GM12878 (cell line): ENCODE measurements at regions not wholly inside any gene's neighbourhood (a gene's known extent, or its start where the extent isn't known, plus 50 kb on each side); places are given as distances from the start of the nearest gene placed in this dataset.

Experiments
- ATAC-seq: fragments of 200-7000 bp; cut with Tn5 transposase; 3 replicates; pipeline ENCODE4 v1.9.1; 2020; ENCODE audit warnings: mild to moderate bottlenecking, moderate library complexity
- BruUV-seq: library from RNA; stranded (reverse); fragments of 400-500 nt; replicated peaks from 2 replicates; lab custom pipeline; 2021; lab: Mats Ljungman, UMichigan
- CTCF ChIA-PET: fragments of 300-600 bp; sonication (Branson Sonifier 250); formaldehyde crosslinking; extraction: SDS; loops from one replicate; lab custom pipeline; 2021; ENCODE audit warnings: inconsistent platforms; lab: Yijun Ruan, JAX
- POLR2A ChIA-PET: fragments of 350-600 bp; formaldehyde crosslinking; extraction: SDS; loops from one replicate; lab custom pipeline; 2021; ENCODE audit warnings: inconsistent platforms; lab: Charles Lee
- RAD21 ChIA-PET: fragments of 300-600 bp; sonication (Branson Sonifier 250); formaldehyde crosslinking; loops from one replicate; lab custom pipeline; 2023; ENCODE audit warnings: antibody characterized with exemption; ENCODE audit not compliant: unreplicated experiment; lab: Charles Lee
- SMC1A ChIA-PET: fragments of 300-600 bp; sonication (Branson Sonifier 250); formaldehyde crosslinking; loops from one replicate; lab custom pipeline; 2023; ENCODE audit not compliant: unreplicated experiment, uncharacterized antibody; lab: Charles Lee
- DNase-seq: peaks from one replicate; pipeline ENCODE4 v3.0.0-alpha.2; 2011; ENCODE audit warnings: low read depth, low spot score
- FAIRE-seq: peaks from 3 replicates; lab custom pipeline; 2011; peaks lifted over from hg19 to GRCh38; lab: Jason Lieb, UNC
- H2AFZ ChIP-seq: 2 replicates; pipeline ENCODE4 v1.6.0; 2011; ENCODE audit warnings: low read depth, low read length, control low read depth; ENCODE audit not compliant: control insufficient read depth
- H3K27ac ChIP-seq: 2 replicates; pipeline ENCODE4 v1.5.1; 2011; ENCODE audit warnings: control low read depth; ENCODE audit not compliant: control insufficient read depth, insufficient read depth
- H3K27me3 ChIP-seq, 2 experiments: replicated peaks in 1 of 2; 2 replicates each; pipeline versions ENCODE4 v1.6.0 to v1.6.1; 2011; ENCODE audit warnings: low read length in 1 of 2; ENCODE audit not compliant: control insufficient read depth in 2 of 2, insufficient read depth in 2 of 2
- H3K36me3 ChIP-seq, 2 experiments: 2 replicates each; pipeline ENCODE4 v1.5.1; 2011; ENCODE audit warnings: low read length in 1 of 2; ENCODE audit not compliant: control insufficient read depth in 2 of 2, insufficient read depth in 2 of 2
- H3K4me1 ChIP-seq: 2 replicates; pipeline ENCODE4 v1.6.1; 2011; ENCODE audit warnings: mild to moderate bottlenecking, low read length, moderate library complexity, mixed read lengths; ENCODE audit not compliant: control insufficient read depth, insufficient read depth
- H3K4me2 ChIP-seq: 2 replicates; pipeline ENCODE4 v1.6.0; 2011; ENCODE audit warnings: control low read depth; ENCODE audit not compliant: control insufficient read depth, insufficient read depth
- H3K4me3 ChIP-seq: fragments of 200-600 bp; sonication (generic); 2 replicates; pipeline ENCODE4 v1.5.1; 2016
- H3K79me2 ChIP-seq: 2 replicates; pipeline ENCODE4 v1.6.0; 2011; ENCODE audit warnings: low read length; ENCODE audit not compliant: control insufficient read depth, insufficient read depth
- H3K9ac ChIP-seq: 2 replicates; pipeline ENCODE4 v1.8.0; 2011; ENCODE audit warnings: low read length, control low read depth, mixed read lengths; ENCODE audit not compliant: control insufficient read depth, insufficient read depth
- H3K9me3 ChIP-seq: replicated peaks from 3 replicates; pipeline ENCODE4 v1.5.1; 2011; ENCODE audit warnings: mild to moderate bottlenecking, low read length; ENCODE audit not compliant: control insufficient read depth, insufficient read depth
- H4K20me1 ChIP-seq: 2 replicates; pipeline ENCODE4 v1.6.0; 2011; ENCODE audit not compliant: control insufficient read depth, insufficient read depth
- ATF2 ChIP-seq: IDR thresholded peaks from 2 replicates; pipeline ENCODE4 v1.6.1; 2012; ENCODE audit warnings: low read length, inconsistent platforms
- BACH1 ChIP-seq: fragments of 450-650 bp; IDR thresholded peaks from 2 replicates; pipeline ENCODE4 v1.6.1; 2017; ENCODE audit warnings: mild to moderate bottlenecking, borderline replicate concordance
- BMI1 ChIP-seq: fragments of 450-650 bp; IDR thresholded peaks from 2 replicates; pipeline ENCODE4 v1.6.1; 2016; ENCODE audit warnings: mild to moderate bottlenecking, moderate library complexity, borderline replicate concordance
- CHD4 ChIP-seq: fragments of 200-600 bp; sonication (generic); IDR thresholded peaks from 2 replicates; pipeline ENCODE4 v1.6.1; 2016; ENCODE audit warnings: mild to moderate bottlenecking
- CUX1 ChIP-seq: IDR thresholded peaks from 2 replicates; pipeline ENCODE4 v1.6.1; 2012; ENCODE audit warnings: improper control_type of control experiment, low read depth, low read length; ENCODE audit not compliant: insufficient replicate concordance
- EED ChIP-seq: sonication (generic); IDR thresholded peaks from 2 replicates; pipeline ENCODE4 v1.6.1; 2016; ENCODE audit warnings: antibody characterized with exemption, low read depth
- IKZF1 ChIP-seq: fragments of 450-650 bp; conservative IDR thresholded peaks from 2 replicates; pipeline ENCODE4 v1.6.1; 2017; ENCODE audit warnings: antibody characterized with exemption, mild to moderate bottlenecking
- MTA3 ChIP-seq: IDR thresholded peaks from 2 replicates; pipeline ENCODE4 v1.6.1; 2012; ENCODE audit warnings: low read length, inconsistent platforms, borderline replicate concordance
- NKRF ChIP-seq: fragments of 450-650 bp; conservative IDR thresholded peaks from 2 replicates; pipeline ENCODE4 v1.6.1; 2017; ENCODE audit warnings: mild to moderate bottlenecking, moderate library complexity
- NR2C2 ChIP-seq: IDR thresholded peaks from 2 replicates; pipeline ENCODE4 v1.6.1; 2011; ENCODE audit warnings: borderline replicate concordance, low read depth; ENCODE audit not compliant: control insufficient read depth, insufficient read length
- SREBF2 ChIP-seq: IDR thresholded peaks from 2 replicates; pipeline ENCODE4 v1.6.1; 2012; ENCODE audit warnings: mild to moderate bottlenecking, low read length
- STAT1 ChIP-seq: fragments of 450-650 bp; conservative IDR thresholded peaks from 2 replicates; pipeline ENCODE4 v1.6.1; 2014; ENCODE audit warnings: antibody characterized with exemption, mild to moderate bottlenecking
- TARDBP ChIP-seq: IDR thresholded peaks from 2 replicates; pipeline ENCODE4 v1.6.1; 2016; ENCODE audit warnings: borderline replicate concordance
- ZBED1 ChIP-seq: IDR thresholded peaks from 2 replicates; pipeline ENCODE4 v1.6.1; 2016; ENCODE audit warnings: borderline replicate concordance
- WGBS: methylation state at CpG from one replicate; pipeline ENCODE4 v1.1.6; 2016; ENCODE audit warnings: low lambda C conversion rate; ENCODE audit not compliant: insufficient replicate concordance, insufficient coverage; ENCODE audit errors: missing lambda C conversion rate; 5-methylcytosine and 5-hydroxymethylcytosine counted together
- in situ Hi-C: fragments of 300-500 bp; cut with MboI; formaldehyde crosslinking; loops from 9 replicates; pipeline ENCODE4 v1.14.3; 2018; ENCODE audit warnings: mixed read lengths
- intact Hi-C: fragments of 100-400 bp; cut with micrococcal nuclease; formaldehyde crosslinking; loops from one replicate; pipeline ENCODE4 v1.14.2; 2022; ENCODE audit not compliant: unreplicated experiment

GRCh38 chr15:39165020-39165706 is 415.7 kb upstream of the THBS1 start:
- H3K4me3 ChIP-seq: no peak overlapping the region
- DNase-seq: no peak
- CTCF ChIA-PET: interaction anchor here (0.6 kb wide), 1 partner anchor 69 kb away, joined by 4 read pairs; no protein-coding TSS in a partner anchor
- BruUV-seq: no TSS peak
- intact Hi-C loops: no loop called here
- H3K36me3 ChIP-seq: no peaks in the 10 kb centered on the region
- 0 out of 4 replicates have a peak, but pooled peaks cover 0 to 2% of the 10 kb centered on the region in 2 experiments for H3K27me3 ChIP-seq
- FAIRE-seq: no peak
- SMC1A ChIA-PET: no interaction called here
- H4K20me1 ChIP-seq: no peaks in the 10 kb centered on the region
- TF ChIP-seq NKRF: no peak
- no peak for TF ChIP-seq TARDBP
- TF ChIP-seq BMI1: no peak
- TF ChIP-seq ZBED1: no peak
- TF ChIP-seq EED: no peak
- no peak for TF ChIP-seq CUX1
- no peak for TF ChIP-seq BACH1
- TF ChIP-seq MTA3: no peak
- TF ChIP-seq IKZF1: no peak
- no peak for TF ChIP-seq SREBF2
- no peak for TF ChIP-seq CHD4
- TF ChIP-seq STAT1: no peak
- TF ChIP-seq ATF2: no peak
- no peak for TF ChIP-seq NR2C2
- TF ChIP-seq, all 136 proteins: peak for 0
- no peaks in the 10 kb centered on the region for H3K9me3 ChIP-seq
- H2AFZ ChIP-seq: no peak overlapping the region
- 23% methylated on average over 2 of the region's 2 CpGs for WGBS
- H3K9ac ChIP-seq: no peak overlapping the region
- in situ Hi-C loops: no loop called here
- POLR2A ChIA-PET: no interaction called here
- H3K4me2 ChIP-seq: no peak overlapping the region
- H3K79me2 ChIP-seq: no peaks in the 10 kb centered on the region
- RAD21 ChIA-PET: no interaction called here
- H3K4me1 ChIP-seq: no peaks in the 10 kb centered on the region
- H3K27ac ChIP-seq: no peak overlapping the region
- ATAC-seq: no peak
